NCI-H2196 treated with DMSO at 0.1 percent for 48 hours (cell line): ENCODE measurements at regions not wholly inside any gene's neighbourhood (a gene's known extent, or its start where the extent isn't known, plus 50 kb on each side); places are given as distances from the start of the nearest gene placed in this dataset.
"Not testable (repeated sequence)": the region's sequence is repeated elsewhere in the genome, so short reads cannot be mapped to it uniquely, and the experiment has no call there.

Source experiments
- DNase-seq: peaks from one replicate; lab custom pipeline; 2025; ENCODE audit not compliant: unreplicated experiment; lab: John Stamatoyannopoulos, UW

- DNase-seq, result no peak
These were observed 154.7 kb upstream of the LSM14A start for GRCh38 chr19:34017601-34018000.

GRCh38 chr19:34018546-34018945 lies 153.8 kb upstream of the LSM14A start:
- no peak for DNase-seq

- no peak for DNase-seq
These were observed 148.9 kb upstream of the LSM14A start for GRCh38 chr19:34023381-34023780.

GRCh38 chr19:34033880-34034279 lies 138.4 kb upstream of the LSM14A start:
- no peak for DNase-seq

- no peak for DNase-seq
These were observed 137.9 kb upstream of the LSM14A start for GRCh38 chr19:34034318-34034846.

- no peak for DNase-seq
These were observed 130.3 kb upstream of the LSM14A start for GRCh38 chr19:34041925-34042521.

- no peak for DNase-seq
These were observed 128.3 kb upstream of the LSM14A start for GRCh38 chr19:34044021-34044420.

- DNase-seq, result no peak
These were observed 122.4 kb upstream of the LSM14A start for GRCh38 chr19:34049944-34050343.

- DNase-seq, result not testable (repeated sequence)
These were observed 121.9 kb upstream of the LSM14A start for GRCh38 chr19:34050430-34050829.

- no peak for DNase-seq
These were observed 121.0 kb upstream of the LSM14A start for GRCh38 chr19:34051255-34051654.

- DNase-seq, result no peak
These were observed 115.1 kb upstream of the LSM14A start for GRCh38 chr19:34057155-34057554.

- no peak for DNase-seq
These were observed 106.2 kb upstream of the LSM14A start for GRCh38 chr19:34066007-34066643.

GRCh38 chr19:34067861-34068271 lies 104.4 kb upstream of the LSM14A start:
- DNase-seq, result no peak

GRCh38 chr19:34075661-34076091 lies 96.6 kb upstream of the LSM14A start:
- no peak for DNase-seq

- DNase-seq, result no peak
These were observed 89.8 kb upstream of the LSM14A start for GRCh38 chr19:34082289-34083077.

- DNase-seq, result no peak
These were observed 87.7 kb upstream of the LSM14A start for GRCh38 chr19:34084396-34085145.

GRCh38 chr19:34085336-34085735 lies 87.0 kb upstream of the LSM14A start:
- no peak for DNase-seq

GRCh38 chr19:34088292-34088691 lies 84.0 kb upstream of the LSM14A start:
- no peak for DNase-seq

GRCh38 chr19:34089566-34089965 lies 82.7 kb upstream of the LSM14A start:
- no peak for DNase-seq

GRCh38 chr19:34094960-34095359 lies 77.3 kb upstream of the LSM14A start:
- no peak for DNase-seq

- DNase-seq, result not testable (repeated sequence)
These were observed 76.9 kb upstream of the LSM14A start for GRCh38 chr19:34095411-34095810.
